NCI-H345 treated with DMSO at 0.1 percent for 48 hours (cell line): ENCODE measurements at regions not wholly inside any gene's neighbourhood (a gene's known extent, or its start where the extent isn't known, plus 50 kb on each side); places are given as distances from the start of the nearest gene placed in this dataset.
"Not testable (repeated sequence)": the region's sequence is repeated elsewhere in the genome, so short reads cannot be mapped to it uniquely, and the experiment has no call there.

ENCODE experiments used
- DNase-seq: peaks from one replicate; lab custom pipeline; 2025; ENCODE audit not compliant: unreplicated experiment; lab: John Stamatoyannopoulos, UW

DNA sequence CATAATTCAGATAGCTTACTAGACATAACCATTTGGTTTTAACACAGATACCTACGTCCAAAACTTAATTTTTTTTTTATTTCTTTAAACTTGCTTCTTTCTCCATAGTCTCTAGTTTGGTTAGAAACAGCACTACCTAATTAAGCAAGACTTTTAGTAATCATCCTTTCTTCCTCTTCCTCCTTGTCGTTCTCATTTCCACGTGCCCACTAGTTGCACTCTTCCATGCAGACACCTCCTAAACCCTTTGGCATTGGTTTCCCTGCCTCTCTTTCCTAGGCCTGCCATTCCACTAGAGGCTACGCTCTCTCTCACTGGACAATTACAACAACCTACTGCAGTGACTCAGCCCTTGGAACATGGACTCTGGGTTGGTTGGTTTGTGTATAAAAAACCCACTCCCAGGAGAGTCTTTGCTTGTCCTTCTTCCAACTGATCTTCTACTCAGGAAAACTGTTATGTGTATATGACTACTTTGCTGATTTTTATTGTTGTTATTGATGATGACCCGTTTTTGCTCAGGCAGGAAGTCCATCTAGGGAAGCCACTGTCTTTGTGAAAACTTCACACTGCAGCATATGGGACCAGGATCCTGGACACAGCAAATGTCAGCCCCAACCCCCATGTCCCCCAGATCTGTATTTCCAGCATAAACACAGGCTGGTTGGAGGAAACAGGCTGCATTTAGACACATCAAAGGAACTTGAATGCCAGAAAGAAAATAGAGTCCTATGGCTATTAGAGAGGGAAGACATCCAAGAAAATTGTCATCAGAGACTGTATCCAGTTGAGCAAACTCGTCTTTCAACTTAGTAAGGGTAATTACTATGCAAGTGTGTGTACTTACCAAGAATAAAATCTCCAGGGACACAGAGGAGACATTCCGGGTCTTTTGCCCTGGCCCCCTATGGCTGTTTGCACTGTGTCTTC lies 503.2 kb downstream of the GADD45G start:
- no peak for DNase-seq

DNA sequence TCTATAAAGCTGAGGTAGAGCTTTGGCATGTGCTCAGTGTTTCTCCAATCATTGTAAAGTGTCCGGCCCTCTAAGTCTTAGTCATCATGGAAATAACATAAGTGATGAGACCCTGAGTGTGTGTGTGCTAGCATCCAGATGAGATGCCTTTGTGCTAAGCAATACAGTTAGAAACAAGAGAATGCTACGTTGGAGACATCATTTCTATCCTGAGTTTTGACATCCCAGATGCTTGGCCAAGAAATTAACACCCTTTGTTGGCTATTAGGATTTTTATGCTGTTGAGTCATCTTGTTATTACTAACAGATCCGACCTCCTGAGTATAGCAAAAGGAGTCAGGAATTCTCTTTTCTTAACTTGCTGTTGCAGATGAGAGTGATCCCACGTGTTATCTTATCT lies 508.0 kb downstream of the GADD45G start:
- no peak for DNase-seq

DNA sequence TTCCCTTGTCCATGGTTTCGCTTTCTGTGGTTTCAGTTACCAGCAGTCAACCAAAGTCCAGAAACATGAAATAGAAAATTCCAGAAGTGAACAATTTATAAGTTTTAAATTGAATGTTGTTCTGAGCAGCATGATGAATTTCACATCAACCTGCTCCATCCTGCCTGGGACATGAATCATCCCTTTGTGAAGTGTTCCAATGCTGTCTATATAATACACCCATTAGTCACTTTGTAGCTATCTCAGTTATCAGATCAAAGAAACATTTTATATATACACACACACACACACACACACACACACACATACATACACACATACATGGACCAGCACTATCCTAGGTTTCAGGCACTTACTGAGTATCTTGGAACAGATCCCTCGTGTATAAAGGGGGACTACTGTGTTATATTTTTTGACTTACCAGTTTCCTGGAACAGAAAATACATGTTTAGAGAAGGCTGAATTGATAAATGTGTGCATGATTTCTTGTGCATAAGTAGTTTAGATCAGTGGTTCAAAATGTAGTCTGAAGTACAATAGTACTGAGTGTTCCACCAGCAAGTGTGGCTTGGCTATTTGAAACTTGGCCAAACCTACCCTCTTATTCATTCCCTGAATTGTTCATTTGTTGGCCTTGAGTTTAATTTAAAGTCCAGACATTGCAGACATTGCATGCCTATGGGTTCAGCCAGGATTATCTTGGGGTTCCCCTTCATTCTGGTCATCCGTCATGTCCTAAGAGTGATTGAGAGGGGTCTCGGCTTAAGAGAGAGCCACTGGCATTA lies 510.0 kb downstream of the GADD45G start:
- no peak for DNase-seq

DNA sequence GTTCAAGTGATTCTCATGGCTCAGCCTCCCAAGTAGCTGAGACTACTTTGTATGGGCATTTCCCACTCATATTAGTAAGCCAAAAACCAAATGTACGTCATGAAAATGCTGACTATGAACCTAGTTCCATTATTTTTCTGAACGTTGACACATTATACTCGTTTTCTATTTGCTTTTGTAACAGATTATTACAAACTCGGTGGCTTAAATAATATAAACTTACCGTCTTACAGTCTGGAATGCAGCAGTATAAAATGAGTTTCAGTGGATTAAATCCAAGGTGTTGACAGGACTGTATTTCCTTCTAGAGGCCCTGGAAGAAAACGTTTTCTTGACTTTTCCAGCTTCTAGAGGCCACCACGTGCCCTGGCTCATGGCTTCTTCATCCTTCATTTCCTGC lies 517.0 kb downstream of the GADD45G start:
- no peak for DNase-seq

DNA sequence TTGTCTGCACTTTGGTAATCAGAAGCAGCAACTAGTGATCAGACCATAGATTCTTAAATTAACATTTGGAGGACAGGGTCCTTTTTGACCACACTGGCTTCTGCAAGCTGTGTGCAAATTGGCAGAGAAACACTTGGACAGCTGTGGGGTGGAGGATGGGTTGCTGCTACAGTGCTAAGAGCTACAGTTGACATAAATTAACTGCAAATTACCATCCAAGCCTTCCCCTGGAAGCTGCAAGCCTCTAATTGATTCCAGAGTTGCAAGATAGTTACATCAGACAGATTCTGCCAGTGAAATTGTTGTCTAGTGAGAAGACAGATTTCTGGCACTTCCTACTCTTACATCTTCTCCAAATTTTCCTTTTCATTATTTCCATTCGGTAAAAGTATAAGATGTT lies 517.7 kb downstream of the DIRAS2 start:
- no peak for DNase-seq

DNA sequence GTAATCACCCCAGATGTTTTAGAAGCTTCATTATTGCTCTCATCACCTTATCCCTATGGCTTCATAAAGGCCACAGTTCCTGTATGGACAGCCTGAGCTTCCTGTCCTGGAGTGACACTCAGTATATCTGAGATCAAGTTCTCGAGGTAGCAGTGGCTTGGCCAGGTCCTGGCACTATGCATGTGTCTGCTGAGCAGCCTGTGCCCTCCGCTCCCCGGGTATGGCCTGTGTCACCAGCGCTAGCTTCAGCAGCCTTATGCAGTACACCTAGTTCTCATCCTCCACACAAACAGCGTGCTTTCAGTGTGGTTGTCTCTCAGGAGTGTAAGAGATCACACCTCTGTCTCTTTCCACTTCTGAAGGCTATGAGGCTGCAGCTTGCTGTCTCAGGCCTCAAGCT lies 514.7 kb downstream of the DIRAS2 start:
- no peak for DNase-seq

DNA sequence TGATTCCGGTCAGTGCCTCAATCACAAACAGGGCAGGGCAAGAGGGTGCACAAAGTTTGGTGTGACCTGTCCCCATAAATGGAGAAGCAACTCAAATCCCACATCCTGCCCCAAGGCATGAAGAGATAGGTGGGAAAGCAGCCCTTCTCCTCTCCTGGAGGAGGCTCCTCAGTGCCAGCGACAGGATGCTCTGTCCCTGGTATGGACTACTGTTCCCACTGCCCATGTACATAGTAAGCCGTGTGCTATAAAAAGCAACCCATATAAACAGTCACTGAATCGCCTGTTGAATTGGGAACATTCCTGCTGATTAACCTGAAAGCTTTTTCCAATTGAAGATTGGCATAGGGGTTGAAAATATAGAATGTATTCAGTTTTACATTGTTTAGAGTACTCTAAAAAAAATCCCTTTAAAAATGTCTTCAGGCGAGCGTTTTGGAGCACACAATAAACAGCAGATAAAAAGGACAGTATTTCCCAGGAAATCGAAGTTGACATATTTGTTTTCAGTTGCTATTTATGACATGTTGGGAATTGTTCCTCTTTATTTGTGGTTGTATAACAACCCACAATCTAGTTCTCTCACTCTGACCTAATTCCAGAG lies 513.9 kb downstream of the DIRAS2 start:
- no peak for DNase-seq

DNA sequence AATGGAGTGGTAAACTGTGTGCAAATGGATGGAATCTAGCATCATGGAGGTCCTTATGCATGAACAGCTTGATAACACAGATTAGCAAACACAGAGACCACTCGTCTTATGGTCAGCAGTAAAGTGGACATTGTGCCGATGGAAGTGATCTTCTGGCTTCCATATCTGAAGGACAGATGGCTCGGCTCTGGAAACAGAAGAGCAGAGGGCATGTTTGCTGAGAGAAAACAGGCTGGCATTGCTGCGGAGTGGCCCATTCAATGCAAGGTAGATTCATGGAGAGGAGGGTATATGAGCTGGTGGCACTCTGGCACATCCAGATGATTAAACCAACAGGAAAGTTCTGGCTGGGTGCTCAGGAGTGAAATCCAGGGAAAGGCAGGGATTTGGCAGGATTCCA lies 513.2 kb downstream of the DIRAS2 start:
- no peak for DNase-seq

DNA sequence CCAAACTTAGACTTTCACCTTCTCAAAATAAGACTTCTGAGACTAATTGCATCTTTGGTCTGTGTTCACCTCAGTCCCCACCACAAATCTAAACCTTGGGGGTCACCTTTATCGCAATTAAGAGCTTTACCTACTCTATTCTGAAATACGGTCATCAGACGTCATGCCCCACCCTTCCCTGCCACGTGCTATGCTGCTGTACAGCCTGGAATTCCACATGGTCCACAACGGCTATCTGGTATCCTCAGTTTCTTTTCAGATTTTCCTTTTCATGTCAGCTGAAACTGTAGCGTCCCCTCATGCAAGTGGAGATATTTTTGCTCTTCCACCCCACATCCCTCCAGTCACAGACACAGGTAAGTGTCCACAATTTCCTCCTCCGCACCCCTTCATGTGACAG lies 511.1 kb downstream of the DIRAS2 start:
- no peak for DNase-seq

DNA sequence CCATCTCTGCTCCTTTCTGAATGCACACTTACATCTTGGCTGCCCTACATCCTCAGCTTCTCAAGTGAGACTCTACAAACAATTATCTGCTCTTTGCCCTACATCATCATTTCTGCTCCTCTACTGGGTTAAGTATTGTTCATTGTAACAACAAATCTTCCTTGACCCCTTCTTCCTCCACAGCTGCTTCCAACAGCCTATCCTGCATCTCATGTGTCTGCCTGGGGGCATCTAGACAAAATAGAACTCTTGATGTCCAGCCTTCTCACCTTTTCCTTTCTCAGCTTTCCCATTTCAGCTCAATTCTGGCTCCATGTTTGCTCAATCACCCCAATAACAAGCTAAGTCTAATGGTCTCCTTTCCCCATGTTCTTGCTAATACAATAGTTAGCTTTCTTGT lies 509.8 kb downstream of the DIRAS2 start:
- DNase-seq: no peak

DNA sequence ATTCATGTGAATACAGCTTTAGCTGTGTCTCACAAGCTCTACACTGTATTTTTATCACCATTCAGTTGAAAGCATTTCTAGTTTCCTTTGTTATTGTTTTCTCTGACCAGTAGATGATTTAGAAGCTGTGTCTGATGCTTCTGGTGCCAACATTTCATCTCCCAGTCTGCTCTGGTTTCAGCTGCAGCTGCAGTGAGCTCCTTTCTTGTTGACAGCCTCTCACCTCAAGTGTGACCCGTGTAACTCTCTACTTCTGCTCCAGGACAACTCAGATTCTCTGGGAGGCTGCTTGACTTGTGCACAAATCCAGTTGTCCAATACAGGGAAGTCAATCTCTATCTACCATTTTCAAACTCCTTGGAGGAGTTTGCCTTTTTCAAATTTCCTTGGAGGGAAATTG lies 504.8 kb downstream of the DIRAS2 start:
- no peak for DNase-seq

DNA sequence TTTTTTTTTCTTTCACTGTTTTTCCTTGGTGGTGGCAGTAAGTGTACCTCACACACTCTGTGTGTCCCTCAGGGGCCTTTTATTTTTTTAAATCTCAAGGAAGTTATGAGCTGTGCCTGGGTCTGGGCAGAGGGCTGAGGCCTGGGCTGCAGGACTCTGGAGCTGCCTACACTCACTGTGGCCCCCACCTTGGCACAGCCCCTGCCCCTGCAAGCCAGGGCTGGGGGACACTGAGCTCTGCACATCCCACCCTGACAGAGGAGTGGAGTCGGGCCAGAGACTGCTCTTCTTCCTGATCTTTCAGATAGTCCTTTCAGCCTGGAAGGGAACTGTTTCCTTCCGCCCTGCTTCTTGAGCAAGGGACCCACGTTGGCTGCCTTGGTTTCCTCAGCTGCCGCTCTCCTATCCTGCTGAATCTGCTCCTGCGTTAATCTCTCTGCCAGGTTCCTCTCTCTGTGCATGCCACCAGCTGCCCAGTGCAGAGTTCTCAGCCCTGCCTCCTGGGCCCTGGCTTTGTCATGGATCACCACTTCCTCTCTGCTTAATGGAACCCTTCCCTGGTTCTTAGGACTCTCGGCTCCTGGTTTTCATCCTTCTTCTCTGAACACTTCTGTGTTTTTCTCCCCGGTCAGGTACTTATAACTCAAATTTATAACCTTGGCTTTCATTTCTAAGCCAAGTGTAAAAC lies 502.3 kb downstream of the DIRAS2 start:
- DNase-seq: no peak

DNA sequence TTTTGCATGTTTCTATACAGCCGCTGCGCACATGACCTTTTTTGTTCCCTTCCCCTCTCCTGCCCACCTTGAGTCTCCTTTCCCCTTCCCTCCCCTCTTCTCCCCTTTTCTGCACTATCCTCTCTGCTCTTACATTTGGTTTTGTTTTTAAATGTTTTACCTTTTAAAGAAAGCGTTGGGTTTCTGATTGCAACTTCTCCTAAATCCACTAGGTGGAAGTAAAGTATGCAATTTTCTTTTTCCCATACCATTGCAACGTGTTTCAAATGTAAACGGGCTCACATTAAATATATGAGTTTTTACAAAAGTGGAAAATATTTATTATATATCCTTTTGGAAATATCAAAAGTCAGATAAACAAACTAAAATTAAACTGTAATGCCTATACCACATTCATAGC lies 500.9 kb downstream of the DIRAS2 start:
- peak; percentile 42 for DNase-seq

DNA sequence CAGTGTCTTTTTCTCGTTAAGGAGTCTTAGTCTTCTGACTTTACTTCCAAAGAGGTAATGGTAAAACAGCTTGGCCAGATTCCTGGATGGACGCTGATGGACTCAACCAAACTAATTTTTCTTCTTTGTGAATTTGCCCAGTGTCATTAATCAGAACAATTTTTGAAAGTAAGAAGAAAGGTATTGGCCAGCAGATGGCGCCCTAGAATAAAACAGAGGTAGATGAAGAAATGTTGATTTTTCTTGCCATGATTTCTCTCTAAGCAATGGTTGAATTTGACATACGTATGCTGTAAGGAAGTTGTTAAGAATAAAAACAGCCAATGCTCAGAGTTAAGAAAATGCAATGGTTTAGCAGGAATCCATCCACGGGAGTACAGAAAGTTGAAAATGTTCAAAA lies 500.0 kb downstream of the DIRAS2 start:
- peak; percentile 45 for DNase-seq

DNA sequence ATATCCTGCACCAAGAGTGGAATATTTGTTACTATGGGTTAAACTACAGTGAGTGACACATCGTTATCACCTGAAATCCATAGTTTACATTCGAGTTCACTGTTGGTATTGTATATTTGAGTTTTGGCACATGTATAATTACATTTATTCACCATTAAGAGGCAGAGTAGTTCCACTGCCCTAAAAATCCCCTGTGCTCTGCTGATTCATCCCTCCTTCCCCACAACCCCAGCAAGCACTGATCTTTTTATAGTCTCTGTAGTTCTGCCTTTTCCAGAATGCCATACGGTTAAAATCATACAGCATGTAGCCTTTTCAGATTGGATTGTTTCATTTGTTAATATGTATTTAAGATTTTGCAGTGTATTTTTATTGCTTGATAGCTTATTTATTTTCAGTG lies 495.2 kb downstream of the DIRAS2 start:
- no peak for DNase-seq

DNA sequence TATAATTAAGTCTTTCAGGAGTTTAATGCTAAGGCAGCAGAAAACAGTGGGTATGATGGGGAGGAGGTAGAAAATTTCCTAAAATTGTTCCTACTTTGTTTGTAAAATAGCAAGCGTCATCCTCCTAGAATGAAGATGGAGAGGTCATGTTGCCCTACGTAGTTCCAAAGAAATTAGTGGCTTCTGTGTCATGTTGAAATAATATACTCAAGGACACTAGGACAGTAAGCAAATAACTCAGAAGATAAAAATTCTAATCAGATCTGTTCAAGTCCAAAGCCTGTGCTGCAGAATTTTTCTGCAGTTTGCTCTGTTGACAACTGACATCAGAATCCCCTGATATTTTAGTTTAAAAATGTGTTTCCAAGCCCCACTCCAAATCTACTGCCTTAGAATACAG lies 486.3 kb downstream of the DIRAS2 start:
- DNase-seq: no peak

DNA sequence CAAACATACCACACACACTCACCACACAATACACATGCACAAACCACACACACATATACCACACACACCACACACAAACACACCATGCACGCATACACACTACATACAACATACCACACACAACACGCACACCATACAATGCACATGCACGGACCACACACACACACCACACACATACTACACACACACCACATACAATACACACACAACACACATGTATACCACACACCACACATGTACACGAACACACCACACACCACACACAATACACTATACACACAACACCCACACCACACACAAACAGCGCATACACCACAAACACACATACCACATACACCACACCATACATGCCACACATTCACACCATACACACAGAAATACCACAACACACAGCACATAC lies 480.3 kb downstream of the DIRAS2 start:
- no peak for DNase-seq

DNA sequence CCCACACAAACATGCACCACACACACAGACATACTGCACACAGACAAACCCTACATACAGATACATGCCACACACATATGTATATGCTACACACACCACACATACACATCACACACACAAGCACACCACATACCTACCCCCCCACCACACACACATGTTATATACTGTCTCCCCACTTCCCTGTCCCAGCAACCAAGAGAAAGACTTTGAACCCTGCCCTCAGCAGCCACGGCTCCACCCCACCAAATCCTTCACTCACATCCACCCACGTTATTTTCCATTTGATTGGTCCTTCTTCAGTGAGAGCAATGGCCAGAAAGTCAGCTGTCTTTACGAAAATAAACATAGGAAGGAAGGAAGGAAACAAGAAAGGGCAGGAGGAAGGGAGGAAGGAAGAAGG lies 479.8 kb downstream of the DIRAS2 start:
- DNase-seq: no peak

DNA sequence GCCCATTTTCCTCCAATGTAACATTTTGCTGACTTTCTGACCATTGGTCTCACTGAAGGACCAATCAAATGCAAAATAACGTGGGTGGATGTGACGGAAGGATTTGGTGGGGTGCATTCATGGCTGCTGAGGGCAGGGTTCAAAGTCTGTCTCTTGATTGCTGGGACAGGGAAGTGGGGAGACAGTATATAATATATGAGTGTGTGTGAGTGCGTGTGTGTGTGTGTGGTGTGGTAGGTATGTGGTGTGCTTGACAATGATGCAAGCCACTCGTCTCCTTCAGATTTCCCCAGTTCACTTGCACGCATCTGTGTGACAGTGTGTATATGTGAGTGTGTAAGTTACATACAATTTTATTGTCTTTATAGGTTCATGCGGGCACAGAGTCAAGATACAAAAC lies 477.3 kb downstream of the DIRAS2 start:
- DNase-seq: no peak

DNA sequence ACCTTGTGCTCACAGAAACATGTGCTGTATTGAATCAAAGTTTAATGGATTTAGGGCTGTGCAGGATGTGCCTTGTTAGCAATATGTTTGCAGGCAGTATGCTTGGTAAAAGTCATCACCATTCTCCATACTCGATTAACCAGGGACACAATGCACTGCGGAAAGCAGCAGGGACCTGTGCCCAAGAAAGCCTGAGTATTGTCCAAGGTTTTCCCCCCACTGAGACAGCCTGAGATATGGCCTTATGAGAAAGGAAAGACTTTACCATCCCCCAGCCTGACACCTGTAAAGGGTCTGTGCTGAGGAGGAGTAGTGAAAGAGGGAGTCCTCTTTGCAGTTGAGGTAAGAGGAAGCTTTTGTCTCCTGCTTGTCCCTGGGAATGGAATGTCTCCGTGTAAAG lies 476.2 kb downstream of the DIRAS2 start:
- not testable (repeated sequence) for DNase-seq

DNA sequence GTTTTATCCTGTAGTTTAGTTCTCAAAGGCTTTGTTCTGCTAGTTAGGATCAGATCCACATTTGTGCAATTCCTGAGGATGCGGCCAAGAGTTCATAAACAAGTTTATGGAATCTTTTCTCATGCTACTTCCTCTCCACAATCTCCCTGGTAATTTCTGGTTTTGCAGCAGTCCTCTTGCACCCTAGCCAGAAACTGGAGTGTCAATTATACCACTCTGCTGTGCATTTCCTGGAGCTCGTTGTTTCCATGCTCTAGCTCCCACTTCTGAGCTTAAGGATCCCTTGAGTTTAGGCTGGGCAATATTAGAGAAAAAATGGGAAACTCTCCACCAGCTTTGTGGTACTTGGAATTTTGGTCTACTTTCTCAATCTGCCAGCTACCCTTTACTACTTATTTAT lies 474.7 kb downstream of the DIRAS2 start:
- DNase-seq: no peak
